ENCODE measurements at regions not wholly inside any gene's neighbourhood (a gene's known extent, or its start where the extent isn't known, plus 50 kb on each side); places are given as distances from the start of the nearest gene placed in this dataset.

DNA sequence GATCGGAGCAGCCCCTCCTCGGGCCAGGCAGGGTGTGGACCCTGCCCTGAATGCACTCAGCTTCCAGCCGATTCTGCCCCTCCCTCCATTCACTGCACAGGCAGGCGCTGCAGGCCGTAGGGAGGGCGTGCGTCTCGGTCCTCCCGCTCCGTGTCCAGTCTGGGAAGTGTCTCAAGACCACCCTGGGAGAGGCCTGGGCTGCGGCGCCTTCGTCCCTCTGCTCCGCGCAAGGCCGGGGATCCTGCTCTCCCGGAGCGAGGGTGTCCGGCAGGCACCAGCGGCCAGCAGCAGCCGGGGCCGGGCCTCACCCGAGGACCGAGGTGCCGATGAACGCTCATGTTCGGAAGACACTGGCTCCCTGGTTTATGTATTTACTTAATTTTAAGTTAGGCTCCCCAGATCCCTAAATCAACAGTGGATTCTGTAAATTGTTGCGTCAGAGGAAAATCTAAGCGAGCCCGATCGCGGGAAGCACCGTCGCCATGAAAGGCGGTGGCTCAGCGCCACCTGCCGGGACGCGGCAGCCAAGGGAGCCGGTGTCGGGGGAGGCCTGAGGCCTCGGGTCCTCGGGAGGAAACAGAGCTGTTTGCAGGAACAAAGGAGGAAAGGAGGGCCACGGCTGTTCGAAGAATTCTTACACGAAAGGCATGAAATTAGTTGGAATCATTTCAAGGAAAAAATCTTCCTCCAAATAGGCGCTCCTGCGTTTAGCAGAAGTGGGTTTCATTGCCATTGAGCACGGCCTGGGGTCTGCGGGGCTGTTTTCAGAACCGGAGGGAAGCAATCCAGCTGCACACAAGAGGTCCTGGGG, 195.3 kb downstream of the BRD1 start:
- no peak for TF ChIP-seq POLR2AphosphoS5 (IDR thresholded peaks at IDR 0.05; ENCODE audit: borderline replicate concordance, low read depth, low read length)
- TF ChIP-seq EZH2 (IDR thresholded peaks at IDR 0.05) = no peak
- peak; percentile 96 for TF ChIP-seq FOXP2 (optimal IDR thresholded peaks at IDR 0.05; ENCODE audit: control extremely low read depth, extremely low read length, insufficient read depth)
